ENCODE measurements at regions not wholly inside any gene's neighbourhood (a gene's known extent, or its start where the extent isn't known, plus 50 kb on each side); places are given as distances from the start of the nearest gene placed in this dataset.

DNA sequence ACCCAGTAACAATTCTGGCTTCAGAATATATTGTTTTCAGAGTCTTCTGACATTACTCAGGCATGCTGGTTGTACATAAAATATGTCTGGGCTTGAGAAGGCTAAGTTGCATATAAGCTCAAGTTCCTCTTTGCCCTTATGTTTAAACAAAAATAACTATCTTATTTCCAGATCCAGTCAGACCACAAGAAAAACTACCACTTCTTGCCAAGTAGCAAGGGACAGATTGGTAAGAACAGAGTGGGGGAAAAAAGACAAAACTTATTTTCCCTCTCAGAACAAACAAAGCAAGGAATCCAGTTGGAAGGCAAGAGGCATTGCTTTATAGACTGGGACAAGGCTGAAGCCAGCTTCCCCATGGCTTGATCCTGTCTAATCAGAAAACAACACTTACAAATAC, 1036.7 kb upstream of the CELF4 start:
- no peaks in the 10 kb centered on the region for H3K9me3 Mint-ChIP-seq
- intact Hi-C loops (cut with micrococcal nuclease) = no loop called here
- no peaks in the 10 kb centered on the region for H3K4me1 Mint-ChIP-seq (ENCODE audit: low read depth)
- no peaks in the 10 kb centered on the region for H3K27me3 Mint-ChIP-seq
- no peaks in the 10 kb centered on the region for H3K36me3 Mint-ChIP-seq (ENCODE audit: low read depth)
- H3K27ac Mint-ChIP-seq = no peak overlapping the region
- H3K4me3 Mint-ChIP-seq = no peak overlapping the region

DNA sequence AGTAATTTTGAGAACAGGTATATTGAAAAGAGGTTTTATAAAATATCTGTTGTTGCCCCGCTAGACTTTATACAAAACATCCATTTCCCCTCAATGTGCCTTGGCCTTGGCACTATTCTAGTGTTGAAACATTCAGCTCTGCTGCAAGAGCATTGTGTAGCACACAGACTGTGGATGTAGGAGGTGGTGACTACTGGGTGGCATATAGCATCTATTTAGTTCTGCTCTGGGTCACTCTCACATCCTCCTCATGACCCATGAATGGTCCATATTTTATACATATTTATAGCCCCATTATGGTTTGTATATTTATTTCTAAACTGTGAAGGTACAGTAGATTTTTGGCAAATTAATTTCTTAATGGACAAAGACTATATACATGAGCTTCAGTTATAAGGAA, 1022.0 kb upstream of the CELF4 start:
- no peaks in the 10 kb centered on the region for H3K27me3 Mint-ChIP-seq
- H3K9me3 Mint-ChIP-seq = peaks cover 10% of the 10 kb centered on the region
- H3K4me3 Mint-ChIP-seq = no peak overlapping the region
- no peak overlapping the region for H3K27ac Mint-ChIP-seq
- no peaks in the 10 kb centered on the region for H3K4me1 Mint-ChIP-seq (ENCODE audit: low read depth)
- intact Hi-C loops (cut with micrococcal nuclease) = no loop called here
- no peaks in the 10 kb centered on the region for H3K36me3 Mint-ChIP-seq (ENCODE audit: low read depth)

DNA sequence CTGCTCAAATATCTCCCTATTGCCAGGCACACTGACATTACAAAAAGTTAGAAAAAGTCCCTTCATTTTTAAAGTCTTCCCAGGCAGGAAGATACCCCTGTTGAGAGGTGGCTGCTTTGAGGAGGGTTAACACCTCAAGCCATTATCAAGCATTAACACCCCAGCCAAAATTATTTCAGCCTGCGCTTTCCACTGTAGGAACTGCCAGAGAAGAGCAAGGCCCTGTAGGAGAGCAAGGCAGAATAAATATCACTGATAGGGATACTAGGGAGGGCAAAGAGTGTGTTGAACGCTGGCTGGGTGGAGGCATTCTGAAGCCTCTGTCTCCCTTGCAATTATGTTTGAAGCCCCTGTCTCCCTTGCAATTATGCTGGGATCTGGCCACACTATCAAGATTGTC, 1020.7 kb upstream of the CELF4 start:
- no peak overlapping the region for H3K27ac Mint-ChIP-seq
- H3K27me3 Mint-ChIP-seq = no peaks in the 10 kb centered on the region
- intact Hi-C loops (cut with micrococcal nuclease) = no loop called here
- H3K9me3 Mint-ChIP-seq = peaks cover 10% of the 10 kb centered on the region
- no peaks in the 10 kb centered on the region for H3K36me3 Mint-ChIP-seq (ENCODE audit: low read depth)
- no peak overlapping the region for H3K4me3 Mint-ChIP-seq
- no peaks in the 10 kb centered on the region for H3K4me1 Mint-ChIP-seq (ENCODE audit: low read depth)

- H3K36me3 Mint-ChIP-seq (ENCODE audit: low read depth) = no peaks in the 10 kb centered on the region
- intact Hi-C loops (cut with micrococcal nuclease) = no loop called here
- H3K27ac Mint-ChIP-seq = no peak overlapping the region
Measured at GRCh38 chr18:38579764-38580163, 1014.2 kb upstream of the CELF4 start.

DNA sequence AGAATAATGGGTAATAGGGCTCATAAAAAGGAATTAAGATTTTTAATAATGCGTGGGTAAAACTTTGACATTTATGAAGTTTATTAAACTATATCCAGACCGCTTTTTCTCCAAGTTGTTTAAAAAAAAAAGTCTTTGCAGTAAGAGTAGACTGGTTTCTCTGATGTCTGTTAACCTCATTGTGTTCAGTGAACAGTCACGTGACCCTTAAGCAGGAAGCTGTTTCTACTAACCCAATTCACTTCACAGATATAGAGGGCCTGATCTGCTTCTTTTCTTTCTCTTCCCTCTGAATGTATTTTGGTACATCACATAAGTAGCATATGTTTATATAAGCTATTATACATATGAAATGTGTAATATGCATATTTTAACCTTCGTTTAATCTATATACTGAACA, 1011.3 kb upstream of the CELF4 start:
- no peaks in the 10 kb centered on the region for H3K4me1 Mint-ChIP-seq (ENCODE audit: low read depth)
- H3K27me3 Mint-ChIP-seq = no peaks in the 10 kb centered on the region
- intact Hi-C loops (cut with micrococcal nuclease) = no loop called here
- peaks cover 15% of the 10 kb centered on the region for H3K9me3 Mint-ChIP-seq
- H3K36me3 Mint-ChIP-seq (ENCODE audit: low read depth) = no peaks in the 10 kb centered on the region
- H3K4me3 Mint-ChIP-seq = no peak overlapping the region
- no peak overlapping the region for H3K27ac Mint-ChIP-seq

More at GRCh38 chr18:38579764-38580163, 1014.2 kb upstream of the CELF4 start:
- H3K27me3 Mint-ChIP-seq = no peaks in the 10 kb centered on the region
- peaks cover 15% of the 10 kb centered on the region for H3K9me3 Mint-ChIP-seq
- no peak overlapping the region for H3K4me3 Mint-ChIP-seq
- no peaks in the 10 kb centered on the region for H3K4me1 Mint-ChIP-seq (ENCODE audit: low read depth)

DNA sequence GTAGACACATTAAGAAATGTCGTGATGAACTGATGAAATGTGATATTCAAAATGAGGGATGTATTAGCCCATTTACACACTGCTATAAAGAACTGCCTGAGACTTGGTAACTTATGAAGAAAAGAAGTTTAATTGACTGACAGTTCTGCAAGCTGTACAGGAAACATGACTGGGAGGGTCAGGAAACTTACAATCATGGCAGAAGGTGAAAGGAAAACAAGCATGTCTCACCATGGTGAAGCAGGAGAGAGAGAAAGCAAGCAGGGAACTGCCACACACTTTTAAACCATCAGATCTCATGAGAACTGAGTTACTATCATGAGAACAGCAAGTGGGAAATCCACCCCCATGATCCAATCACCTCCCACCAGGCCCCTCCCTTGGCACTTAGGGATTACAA, 1010.8 kb upstream of the CELF4 start:
- intact Hi-C loops (cut with micrococcal nuclease) = no loop called here
- Mint-ChIP-seq H3K4me3 (no peak overlapping the region), H3K4me1 (ENCODE audit: low read depth) (no peaks in the 10 kb centered on the region), H3K27ac (no peak overlapping the region), H3K36me3 (ENCODE audit: low read depth) (no peaks in the 10 kb centered on the region), H3K9me3 (peaks cover 15% of the 10 kb centered on the region), H3K27me3 (no peaks in the 10 kb centered on the region)

- no peak overlapping the region for H3K27ac Mint-ChIP-seq
- peaks cover 15% of the 10 kb centered on the region for H3K9me3 Mint-ChIP-seq
- H3K36me3 Mint-ChIP-seq (ENCODE audit: low read depth) = no peaks in the 10 kb centered on the region
- intact Hi-C loops (cut with micrococcal nuclease) = no loop called here
- no peaks in the 10 kb centered on the region for H3K4me1 Mint-ChIP-seq (ENCODE audit: low read depth)
- H3K27me3 Mint-ChIP-seq = no peaks in the 10 kb centered on the region
- no peak overlapping the region for H3K4me3 Mint-ChIP-seq
Measured at GRCh38 chr18:38575648-38576047, 1010.0 kb upstream of the CELF4 start.

DNA sequence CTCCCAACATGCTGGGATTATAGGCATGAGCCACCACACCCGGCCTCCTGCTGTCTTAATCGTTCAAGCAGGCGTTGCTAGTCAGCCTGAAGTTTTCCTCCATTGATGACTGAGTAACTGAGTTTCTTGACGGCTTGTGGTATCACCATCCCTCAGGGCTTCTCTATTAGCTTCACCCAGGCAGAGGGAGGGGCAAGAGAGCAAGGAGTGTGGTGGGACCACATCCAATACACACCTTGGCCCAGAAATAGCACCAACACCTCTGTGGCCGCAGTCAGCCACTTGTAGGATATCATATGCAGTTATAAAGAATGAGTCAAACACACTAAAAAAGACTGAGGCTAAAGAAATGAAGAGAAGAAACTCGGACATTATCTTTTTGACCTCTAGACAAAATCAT, 1009.4 kb upstream of the CELF4 start:
- H3K4me3 Mint-ChIP-seq = no peak overlapping the region
- peaks cover 15% of the 10 kb centered on the region for H3K9me3 Mint-ChIP-seq
- H3K27me3 Mint-ChIP-seq = no peaks in the 10 kb centered on the region
- intact Hi-C loops (cut with micrococcal nuclease) = no loop called here
- no peaks in the 10 kb centered on the region for H3K36me3 Mint-ChIP-seq (ENCODE audit: low read depth)
- H3K4me1 Mint-ChIP-seq (ENCODE audit: low read depth) = no peaks in the 10 kb centered on the region
- no peak overlapping the region for H3K27ac Mint-ChIP-seq

GRCh38 chr18:38572554-38573111, 1007.0 kb upstream of the CELF4 start:
- Mint-ChIP-seq H3K4me1 (ENCODE audit: low read depth) (no peaks in the 10 kb centered on the region), H3K36me3 (ENCODE audit: low read depth) (no peaks in the 10 kb centered on the region), H3K27me3 (no peaks in the 10 kb centered on the region), H3K27ac (no peak overlapping the region), H3K4me3 (no peak overlapping the region), H3K9me3 (peaks cover 15% of the 10 kb centered on the region)
- intact Hi-C loops (cut with micrococcal nuclease) = no loop called here

DNA sequence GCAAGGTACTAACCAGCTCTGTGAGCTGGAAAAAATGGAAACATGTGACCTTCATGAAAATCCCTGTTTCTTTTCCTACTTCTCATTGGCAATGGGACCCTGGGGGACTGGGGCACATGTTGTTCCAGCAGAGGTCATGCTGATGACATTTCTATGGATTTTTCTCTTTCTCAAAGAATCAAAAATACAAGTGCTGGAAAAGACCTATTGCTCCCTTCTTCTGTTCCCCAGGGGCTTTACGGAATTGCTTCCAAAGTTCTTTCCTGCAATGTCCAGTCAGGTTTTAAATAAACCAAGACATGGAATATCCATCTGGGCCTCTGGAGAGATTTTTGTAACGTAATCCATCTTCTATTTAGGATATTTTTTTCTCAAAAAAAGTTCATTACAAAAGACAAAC, 1006.1 kb upstream of the CELF4 start:
- Mint-ChIP-seq H3K9me3 (peaks cover 23% of the 10 kb centered on the region), H3K27me3 (no peaks in the 10 kb centered on the region), H3K4me3 (no peak overlapping the region), H3K27ac (no peak overlapping the region), H3K4me1 (ENCODE audit: low read depth) (no peaks in the 10 kb centered on the region), H3K36me3 (ENCODE audit: low read depth) (no peaks in the 10 kb centered on the region)
- intact Hi-C loops (cut with micrococcal nuclease) = no loop called here

- H3K4me1 Mint-ChIP-seq (ENCODE audit: low read depth) = no peaks in the 10 kb centered on the region
- no peak overlapping the region for H3K4me3 Mint-ChIP-seq
- H3K27me3 Mint-ChIP-seq = no peaks in the 10 kb centered on the region
- H3K9me3 Mint-ChIP-seq = peaks cover 38% of the 10 kb centered on the region
- intact Hi-C loops (cut with micrococcal nuclease) = no loop called here
- H3K27ac Mint-ChIP-seq = no peak overlapping the region
- H3K36me3 Mint-ChIP-seq (ENCODE audit: low read depth) = no peaks in the 10 kb centered on the region
Measured at GRCh38 chr18:38565513-38565912, 999.9 kb upstream of the CELF4 start.

DNA sequence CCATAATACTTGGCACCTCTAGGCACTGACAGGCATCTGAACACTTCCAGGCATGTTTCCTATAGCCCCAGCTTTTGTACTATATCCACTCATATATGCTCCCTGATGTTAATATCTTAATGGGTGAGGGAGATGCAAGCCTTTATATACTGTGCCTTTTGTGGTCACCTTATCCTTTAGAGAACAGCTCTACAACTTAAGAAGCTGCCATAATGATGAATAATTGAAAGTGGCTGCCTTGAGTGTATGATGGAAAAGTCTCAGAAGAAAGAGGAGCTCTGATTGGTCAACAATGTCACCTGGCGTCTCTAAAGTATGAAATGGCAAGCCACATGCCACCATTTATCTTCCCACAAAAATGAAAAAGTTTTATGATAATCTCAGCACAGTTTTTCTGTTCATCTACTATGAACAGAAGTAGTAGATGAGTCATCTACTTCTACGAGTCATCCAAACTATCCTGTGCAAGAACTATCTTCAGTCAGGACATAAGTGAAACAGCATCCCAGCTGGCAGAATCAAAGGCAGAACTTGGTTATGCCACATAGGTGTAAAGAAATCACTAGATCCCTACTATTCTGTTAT, 997.9 kb upstream of the CELF4 start:
- Mint-ChIP-seq H3K27ac (no peak overlapping the region), H3K36me3 (ENCODE audit: low read depth) (no peaks in the 10 kb centered on the region), H3K27me3 (no peaks in the 10 kb centered on the region), H3K9me3 (peaks cover 38% of the 10 kb centered on the region), H3K4me3 (no peak overlapping the region), H3K4me1 (ENCODE audit: low read depth) (no peaks in the 10 kb centered on the region)
- intact Hi-C loops (cut with micrococcal nuclease) = no loop called here

GRCh38 chr18:38557006-38557405, 991.4 kb upstream of the CELF4 start:
- no peaks in the 10 kb centered on the region for H3K36me3 Mint-ChIP-seq (ENCODE audit: low read depth)
- no peaks in the 10 kb centered on the region for H3K27me3 Mint-ChIP-seq
- H3K27ac Mint-ChIP-seq = no peak overlapping the region
- H3K9me3 Mint-ChIP-seq = peaks cover 10% of the 10 kb centered on the region
- intact Hi-C loops (cut with micrococcal nuclease) = no loop called here
- no peak overlapping the region for H3K4me3 Mint-ChIP-seq
- H3K4me1 Mint-ChIP-seq (ENCODE audit: low read depth) = no peaks in the 10 kb centered on the region

- Mint-ChIP-seq H3K4me1 (ENCODE audit: low read depth) (no peaks in the 10 kb centered on the region), H3K4me3 (no peak overlapping the region), H3K27me3 (no peaks in the 10 kb centered on the region), H3K9me3 (peaks cover 25% of the 10 kb centered on the region), H3K36me3 (ENCODE audit: low read depth) (no peaks in the 10 kb centered on the region), H3K27ac (no peak overlapping the region)
- intact Hi-C loops (cut with micrococcal nuclease) = no loop called here
Measured at GRCh38 chr18:38552732-38553321, 987.2 kb upstream of the CELF4 start.

- Mint-ChIP-seq H3K4me1 (ENCODE audit: low read depth) (no peaks in the 10 kb centered on the region), H3K9me3 (peaks cover 25% of the 10 kb centered on the region), H3K27me3 (no peaks in the 10 kb centered on the region), H3K36me3 (ENCODE audit: low read depth) (no peaks in the 10 kb centered on the region), H3K27ac (no peak overlapping the region), H3K4me3 (no peak overlapping the region)
- intact Hi-C loops (cut with micrococcal nuclease) = no loop called here
Measured at GRCh38 chr18:38551881-38552280, 986.3 kb upstream of the CELF4 start.

All from dendritic cell treated with granulocyte-macrophage colony-stimulating factor and Interleukin-4, amounts not matched to agents 40 ng/mL and 50 ng/mL, for 4 days (primary cell).